ENCODE measurements at regions not wholly inside any gene's neighbourhood (a gene's known extent, or its start where the extent isn't known, plus 50 kb on each side); places are given as distances from the start of the nearest gene placed in this dataset.

GRCh38 chr18:24585996-24586566 is 125.6 kb downstream of the HRH4 start (continued):
- TF ChIP-seq NFYB (CRISPR knock-in tag; conservative IDR thresholded peaks at IDR 0.05; ENCODE audit: low read depth) (no peak), AFF4 (CRISPR knock-in tag; IDR thresholded peaks at IDR 0.05; ENCODE audit: borderline replicate concordance) (no peak), E2F4 (CRISPR knock-in tag; IDR thresholded peaks at IDR 0.05; ENCODE audit: borderline replicate concordance, low read depth) (no peak), RELA (CRISPR knock-in tag; IDR thresholded peaks at IDR 0.05; ENCODE audit: borderline replicate concordance) (no peak), GRHL2 (CRISPR knock-in tag; IDR thresholded peaks at IDR 0.05; ENCODE audit: insufficient replicate concordance, severe bottlenecking) (no peak), ATF2 (CRISPR knock-in tag; IDR thresholded peaks at IDR 0.05; ENCODE audit: borderline replicate concordance, low read depth) (no peak), JAZF1 (CRISPR knock-in tag; IDR thresholded peaks at IDR 0.05) (no peak), ARID4B (CRISPR knock-in tag; IDR thresholded peaks at IDR 0.05; ENCODE audit: borderline replicate concordance) (no peak), ZNF425 (CRISPR knock-in tag; conservative IDR thresholded peaks at IDR 0.05) (no peak), ZNF232 (CRISPR knock-in tag; IDR thresholded peaks at IDR 0.05) (no peak), AR (CRISPR knock-in tag; IDR thresholded peaks at IDR 0.05) (no peak), GTF2I (CRISPR knock-in tag; conservative IDR thresholded peaks at IDR 0.05) (no peak)

All from WTC11 (cell line).